HG03139 (cell line): ENCODE measurements at regions not wholly inside any gene's neighbourhood (a gene's known extent, or its start where the extent isn't known, plus 50 kb on each side); places are given as distances from the start of the nearest gene placed in this dataset.
"Not testable (repeated sequence)": the region's sequence is repeated elsewhere in the genome, so short reads cannot be mapped to it uniquely, and the experiment has no call there.

Experiments
- ATAC-seq: cut with Tn5 transposase; IDR thresholded peaks from one replicate; pipeline ENCODE4 v1.9.1; 2021; ENCODE audit not compliant: unreplicated experiment

DNA sequence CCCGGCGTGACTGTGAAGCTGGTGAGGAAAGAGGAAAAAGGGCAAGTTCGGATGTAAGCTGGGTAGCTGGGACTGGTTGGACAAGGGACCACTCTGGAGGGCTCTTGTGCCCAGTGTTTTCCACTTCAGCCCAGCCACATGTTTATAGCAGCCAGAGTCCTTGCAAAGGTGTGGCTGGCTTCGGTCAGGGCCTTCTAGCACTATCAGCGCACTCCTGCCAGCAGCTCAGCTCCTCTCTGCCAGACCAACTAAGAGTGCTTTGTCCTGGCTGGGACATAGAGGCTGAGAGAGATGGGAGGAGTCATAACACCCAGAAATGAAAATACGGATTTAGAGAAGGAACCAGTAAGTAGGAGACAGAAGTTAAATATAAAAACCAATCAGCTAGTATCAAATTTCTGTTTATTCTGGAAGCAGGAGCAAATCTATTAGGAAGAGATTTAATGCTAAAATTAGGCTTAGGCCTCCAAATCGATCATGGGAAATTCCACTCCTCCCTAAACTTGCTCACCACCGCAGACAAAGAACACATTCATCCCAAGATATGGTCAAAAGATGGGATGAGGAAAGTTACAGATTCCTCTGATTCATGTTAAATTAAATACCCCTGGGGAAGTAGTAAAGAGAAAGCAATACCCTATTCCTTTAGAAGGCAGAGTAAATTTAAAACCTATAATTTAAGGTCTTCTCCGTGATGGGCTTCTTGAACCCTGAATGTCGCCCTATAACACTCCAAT is 135.0 kb downstream of the RALA start:
- no peak for ATAC-seq

DNA sequence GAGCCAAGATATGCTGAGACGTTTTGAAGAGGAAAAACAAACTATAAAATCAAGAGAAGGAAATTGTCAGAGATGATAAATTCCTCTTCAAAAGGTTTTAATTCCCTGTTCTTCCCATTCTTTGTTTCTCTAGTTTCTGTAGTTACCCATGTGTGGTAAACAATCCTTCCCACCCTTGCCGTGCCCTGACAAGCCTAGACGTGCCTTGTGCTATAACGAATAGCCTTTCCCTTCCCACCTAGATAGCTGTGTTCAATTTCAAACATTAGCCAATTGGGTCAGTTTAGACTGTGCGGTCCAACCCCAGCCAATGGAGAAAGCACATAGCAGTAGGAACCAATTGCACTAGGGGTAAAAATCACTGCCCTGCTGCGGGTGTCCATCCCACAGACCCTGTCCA is 138.1 kb downstream of the RALA start:
- no peak for ATAC-seq

DNA sequence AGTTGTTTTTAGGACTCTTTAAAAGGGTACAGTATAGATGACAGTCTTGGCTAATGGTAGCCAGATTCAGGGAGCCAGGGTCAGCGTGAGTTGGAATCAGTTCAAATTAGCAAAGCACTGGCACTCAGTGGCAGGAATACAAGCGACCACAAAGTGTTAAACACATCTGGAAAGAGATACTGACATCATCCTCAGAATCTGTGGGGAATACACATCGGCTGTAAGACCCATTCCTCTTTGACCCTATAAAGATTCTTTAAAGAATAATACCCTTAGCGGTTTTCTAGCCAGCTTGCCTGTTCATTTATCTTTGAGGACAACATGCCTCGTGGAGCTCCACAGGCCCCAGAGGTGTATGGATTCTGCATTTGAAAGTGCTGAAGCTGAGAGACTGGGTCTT is 139.1 kb downstream of the RALA start:
- not testable (repeated sequence) for ATAC-seq

DNA sequence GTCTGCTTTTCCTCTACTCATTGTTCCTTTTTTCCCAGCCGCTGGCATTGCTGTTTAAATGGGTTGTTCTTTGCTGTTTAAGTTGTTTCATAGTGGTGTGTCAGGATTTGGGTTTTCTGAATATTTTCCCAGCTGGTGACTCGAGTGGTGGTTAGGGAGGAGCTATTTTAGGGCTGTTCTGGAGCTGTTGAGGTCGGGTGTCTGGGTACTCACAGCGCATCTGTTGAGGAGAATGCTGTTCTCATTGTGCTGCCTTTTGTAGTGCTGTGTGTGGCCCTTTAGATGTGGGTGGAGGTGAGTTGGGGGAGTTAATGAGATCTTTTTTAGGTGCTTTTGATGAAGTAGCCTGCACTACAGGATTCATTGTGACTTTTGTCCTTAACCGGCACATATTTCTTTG is 139.5 kb downstream of the RALA start:
- not testable (repeated sequence) for ATAC-seq

DNA sequence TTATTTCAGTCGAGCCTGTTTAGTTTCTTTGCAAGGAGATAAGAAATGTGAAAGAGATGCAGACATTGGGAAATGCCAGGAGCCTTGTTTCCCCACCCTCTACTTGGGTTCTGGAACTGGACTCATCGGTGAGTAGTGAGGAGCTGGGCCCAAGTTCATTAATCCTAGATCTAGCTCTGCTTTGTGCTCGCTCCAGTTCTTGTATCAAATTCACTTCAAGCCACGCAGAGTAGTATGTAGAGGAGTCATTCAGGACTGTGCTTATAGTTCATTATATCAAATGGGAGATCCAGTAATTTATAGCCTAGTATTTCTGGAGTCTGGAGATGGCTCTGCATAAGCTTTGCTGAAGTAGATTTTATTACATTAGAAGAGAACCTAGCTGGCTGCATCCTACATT is 142.5 kb downstream of the RALA start:
- ATAC-seq, result not testable (repeated sequence)

DNA sequence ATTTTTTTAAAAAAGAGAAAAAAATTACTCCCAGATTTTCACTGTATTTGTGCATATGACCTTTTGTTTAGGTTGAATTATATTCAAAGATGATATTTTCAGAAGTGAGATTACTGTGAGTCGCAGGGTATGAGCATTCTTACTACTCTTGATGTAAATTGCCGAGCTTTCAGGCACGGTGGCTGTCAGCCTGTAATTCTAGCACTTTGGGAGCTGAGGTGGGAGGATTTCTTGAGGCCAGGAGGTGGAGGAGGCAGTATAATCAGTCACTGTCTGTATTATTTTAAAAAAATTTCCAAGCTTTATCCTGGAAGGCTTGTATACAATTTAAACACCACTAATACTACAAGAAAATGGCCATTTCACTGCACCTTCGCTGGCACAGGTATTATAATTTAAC is 145.1 kb downstream of the RALA start:
- ATAC-seq, result not testable (repeated sequence)

DNA sequence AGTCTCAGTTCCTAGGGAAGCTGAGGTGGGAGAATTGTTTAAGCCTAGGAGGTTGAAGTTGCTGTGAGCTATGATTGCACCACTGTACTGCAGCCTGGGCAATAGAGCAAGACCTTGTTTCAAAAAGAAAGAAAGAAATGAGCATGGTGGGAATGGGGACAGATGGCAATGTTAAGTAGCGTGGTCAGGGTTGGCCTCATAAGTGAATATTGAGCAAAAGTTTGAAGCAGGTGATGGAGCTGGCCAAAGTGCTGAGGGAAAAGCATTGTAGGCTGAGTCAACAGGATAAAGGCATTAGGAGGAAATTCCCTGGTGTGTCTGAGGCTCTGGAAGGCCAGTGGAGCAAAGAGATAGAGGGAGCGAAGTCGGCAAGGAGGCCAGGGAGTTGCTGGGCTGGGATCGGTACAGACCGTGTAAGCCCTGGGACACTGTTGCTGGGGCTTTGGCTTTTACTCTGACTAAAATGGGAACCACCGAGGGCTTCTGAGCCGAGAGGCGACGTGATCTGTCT is 151.0 kb downstream of the RALA start:
- ATAC-seq, result not testable (repeated sequence)

DNA sequence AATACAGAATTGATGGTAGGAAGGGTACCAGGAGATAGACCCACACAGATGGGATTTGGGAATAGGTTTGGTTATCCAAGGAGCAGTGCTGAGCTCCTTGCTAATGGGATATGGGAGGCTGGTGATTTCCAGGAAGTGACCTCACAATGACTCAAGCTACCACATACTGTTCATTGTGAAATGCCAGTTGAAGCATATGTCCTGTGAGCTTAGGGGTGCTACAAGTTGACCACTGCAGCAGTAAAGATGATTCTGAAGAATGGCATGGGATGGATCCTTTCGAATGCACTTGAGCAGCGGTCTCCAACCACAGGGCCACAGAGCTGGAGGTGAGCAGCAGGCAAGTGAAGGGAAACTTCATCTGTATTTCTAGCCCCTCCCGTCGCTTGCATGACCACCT is 158.2 kb downstream of the RALA start:
- ATAC-seq, result not testable (repeated sequence)

DNA sequence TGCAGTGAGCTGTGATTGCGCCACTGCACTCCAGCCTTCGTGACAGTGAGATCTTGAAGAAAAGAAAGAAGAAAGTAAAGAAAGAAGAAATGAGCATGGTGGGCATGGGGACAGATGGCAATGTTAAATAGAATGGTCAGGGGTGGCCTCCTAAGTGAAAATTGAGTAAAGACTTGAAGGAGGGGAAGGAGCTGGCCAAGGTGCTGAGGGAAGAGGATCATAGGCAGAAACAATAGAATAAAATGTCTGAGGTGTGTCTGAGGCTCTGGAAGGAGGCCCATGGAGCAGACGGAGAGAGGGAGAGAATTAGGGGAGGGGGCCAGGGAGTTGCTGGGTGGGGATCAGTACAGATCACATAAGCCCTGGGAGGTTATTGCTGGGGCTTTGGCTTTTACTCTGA is 163.1 kb downstream of the RALA start:
- ATAC-seq, result not testable (repeated sequence)

DNA sequence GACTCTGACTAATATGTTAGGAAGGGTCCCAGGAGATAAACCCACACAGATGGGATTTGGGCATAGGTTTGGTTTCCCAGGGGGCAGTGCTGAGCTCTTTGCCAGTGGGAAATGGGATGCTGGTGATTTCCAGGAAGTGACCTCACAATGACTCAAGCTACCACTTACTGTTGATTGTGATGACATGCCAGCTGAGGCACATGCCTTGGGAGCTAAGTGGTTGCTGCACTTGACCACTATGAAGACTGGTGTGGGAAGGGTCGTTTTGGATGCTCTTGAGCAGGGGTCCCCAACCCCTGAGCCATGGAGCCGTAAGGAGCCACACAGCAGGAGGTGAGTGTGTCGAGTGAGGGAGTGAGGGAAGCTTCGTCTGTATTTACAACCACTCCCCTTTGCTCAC is 159.0 kb upstream of the CDK13 start:
- not testable (repeated sequence) for ATAC-seq

DNA sequence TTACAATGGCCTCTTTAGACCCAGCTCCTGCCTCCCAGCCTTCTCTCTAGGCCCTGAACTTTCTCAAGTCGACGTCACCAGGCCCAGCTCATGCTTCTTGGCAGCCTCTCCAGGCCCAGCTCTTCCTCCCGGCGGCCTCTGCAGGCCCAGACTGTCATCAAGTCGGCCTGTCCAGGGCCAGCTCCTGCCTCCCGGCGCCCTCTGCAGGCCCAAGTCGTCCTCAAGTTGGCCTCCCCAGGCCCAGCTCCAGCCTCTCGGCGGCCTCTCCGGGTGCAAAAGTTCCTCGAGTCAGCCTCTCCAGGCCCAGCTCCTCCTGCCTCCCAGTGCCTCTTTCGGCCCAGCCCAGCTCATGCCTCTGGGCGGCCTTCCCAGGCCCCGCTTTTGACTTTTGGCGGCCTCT is 158.1 kb upstream of the CDK13 start:
- ATAC-seq, result not testable (repeated sequence)

DNA sequence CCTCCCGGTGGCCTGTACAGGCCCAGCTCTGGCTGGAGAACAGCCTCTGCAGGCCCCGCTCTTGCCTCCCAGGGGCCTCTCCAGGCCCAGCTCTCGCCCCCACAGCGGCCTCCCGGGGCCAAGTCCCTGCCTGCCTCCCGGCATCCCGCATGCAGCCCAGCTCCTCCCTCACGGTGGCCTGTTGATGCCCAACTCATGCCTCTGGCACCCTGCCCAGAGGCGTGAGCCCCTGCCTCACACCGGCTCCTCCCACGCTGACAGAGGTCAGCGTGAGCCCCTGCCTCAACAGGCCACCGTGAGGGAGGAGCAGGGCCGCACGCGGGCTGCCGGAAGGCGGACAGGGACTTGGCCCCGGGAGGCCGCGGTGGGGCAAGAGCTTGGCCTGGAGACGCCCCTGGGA is 157.0 kb upstream of the CDK13 start:
- ATAC-seq, result not testable (repeated sequence)

DNA sequence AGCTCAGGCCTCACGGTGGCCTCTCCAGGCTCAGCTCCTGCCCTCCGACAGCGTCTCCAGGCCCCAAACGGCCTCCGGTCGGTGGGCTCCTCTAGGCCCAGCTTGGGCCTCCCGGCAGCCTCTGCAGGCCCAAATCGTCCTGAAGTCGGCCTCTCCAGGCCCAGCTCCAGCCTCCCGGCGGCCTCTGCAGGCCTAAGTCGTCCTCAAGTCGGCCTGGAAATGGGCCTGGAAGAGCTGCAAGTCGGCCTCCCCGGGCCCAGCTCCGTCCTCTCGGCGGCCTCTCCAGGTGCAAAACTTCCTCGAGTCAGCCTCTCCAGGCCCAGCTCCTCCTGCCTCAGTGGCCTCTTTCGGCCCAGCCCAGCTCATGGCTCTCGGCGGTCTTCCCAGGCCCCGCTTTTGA is 156.2 kb upstream of the CDK13 start:
- not testable (repeated sequence) for ATAC-seq

DNA sequence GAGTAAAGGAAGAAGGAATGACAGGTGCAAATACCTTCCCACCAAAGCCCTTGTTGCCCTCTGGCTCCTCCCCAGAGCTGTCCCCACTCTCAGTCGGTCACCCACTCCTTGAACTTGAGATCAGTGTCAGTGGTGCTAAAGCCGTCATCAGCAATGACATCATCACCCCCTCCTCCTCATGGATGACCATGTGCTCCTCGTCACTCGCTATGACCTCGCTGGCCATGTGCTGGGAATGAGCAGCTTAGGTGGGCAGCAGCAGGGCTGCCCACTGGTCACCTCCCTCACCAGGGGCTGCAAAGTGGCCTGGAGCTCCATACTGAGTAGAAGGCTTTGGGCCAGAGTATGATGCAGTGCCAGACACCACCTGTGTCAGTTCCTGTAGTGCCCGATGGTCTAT is 153.1 kb upstream of the CDK13 start:
- not testable (repeated sequence) for ATAC-seq

DNA sequence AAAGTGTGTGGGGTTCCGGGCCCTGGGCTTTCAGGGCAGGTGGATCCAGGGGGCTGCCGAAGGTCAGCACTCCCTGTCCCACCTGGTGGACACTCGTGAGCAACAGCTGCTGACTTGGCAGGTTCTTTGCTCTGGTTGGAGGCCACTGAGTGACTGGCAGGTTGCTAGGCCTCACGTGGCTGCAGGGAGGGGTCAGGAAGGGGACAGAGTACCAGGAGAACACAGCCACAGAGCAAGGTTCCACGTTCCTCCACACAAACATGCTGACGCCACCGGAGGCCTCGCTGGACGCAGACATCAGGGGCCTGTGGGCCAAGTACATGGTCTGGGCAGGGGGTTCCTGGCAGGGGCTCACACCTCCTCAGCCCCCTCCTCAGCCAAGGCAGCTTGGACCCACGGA is 152.0 kb upstream of the CDK13 start:
- ATAC-seq, result not testable (repeated sequence)

DNA sequence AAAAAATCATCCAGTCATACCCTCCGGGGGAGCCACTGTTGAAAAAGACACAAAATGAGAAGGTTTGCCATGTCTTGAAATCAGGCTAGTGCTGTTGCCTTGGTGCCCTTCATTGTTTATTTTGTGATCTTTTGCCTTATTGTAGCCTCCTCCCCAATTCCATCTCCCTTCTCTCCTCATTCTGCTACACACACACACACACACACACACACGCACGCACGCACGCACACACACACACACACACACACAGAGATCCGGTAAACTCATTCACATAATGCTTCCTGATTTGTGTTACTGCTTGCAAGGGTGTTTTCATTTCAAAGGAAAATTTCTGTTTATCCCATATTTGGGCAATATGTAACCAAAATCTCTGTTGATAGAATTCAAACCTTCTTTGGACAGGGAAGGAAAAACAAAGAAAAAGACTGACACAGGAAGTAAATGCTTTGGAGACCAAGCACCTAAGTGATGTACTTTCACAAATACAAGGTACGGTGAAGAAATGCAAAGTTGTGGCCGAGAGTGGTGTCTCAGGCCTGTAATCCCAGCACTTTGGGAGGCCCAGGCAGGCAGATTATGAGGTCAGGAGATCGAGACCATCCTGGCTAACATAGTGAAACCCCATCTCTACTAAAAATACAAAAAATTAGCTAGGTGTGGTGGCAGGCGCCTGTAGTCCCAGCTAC is 141.1 kb upstream of the CDK13 start:
- no peak for ATAC-seq

DNA sequence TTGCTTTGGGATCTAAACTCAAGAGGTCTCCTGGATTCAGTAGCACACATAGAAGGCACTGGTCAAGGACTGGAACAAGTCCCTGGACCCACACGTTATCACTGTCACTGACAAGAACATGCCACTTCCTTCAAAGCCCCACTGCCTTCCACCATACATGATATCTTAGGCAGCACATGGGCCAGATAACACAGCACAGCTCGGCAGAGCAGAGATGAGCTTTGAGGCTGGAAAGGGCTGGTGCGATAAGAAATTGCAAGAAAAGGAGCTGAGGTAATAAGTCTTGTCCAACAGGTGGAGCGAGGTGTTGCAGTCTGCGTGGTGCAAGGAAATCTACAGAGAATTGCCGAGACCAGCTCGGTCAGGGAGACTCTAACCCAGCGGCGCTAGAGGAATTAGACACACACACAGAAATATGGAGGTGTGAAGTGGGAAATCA is 139.8 kb upstream of the CDK13 start:
- ATAC-seq, result no peak

DNA sequence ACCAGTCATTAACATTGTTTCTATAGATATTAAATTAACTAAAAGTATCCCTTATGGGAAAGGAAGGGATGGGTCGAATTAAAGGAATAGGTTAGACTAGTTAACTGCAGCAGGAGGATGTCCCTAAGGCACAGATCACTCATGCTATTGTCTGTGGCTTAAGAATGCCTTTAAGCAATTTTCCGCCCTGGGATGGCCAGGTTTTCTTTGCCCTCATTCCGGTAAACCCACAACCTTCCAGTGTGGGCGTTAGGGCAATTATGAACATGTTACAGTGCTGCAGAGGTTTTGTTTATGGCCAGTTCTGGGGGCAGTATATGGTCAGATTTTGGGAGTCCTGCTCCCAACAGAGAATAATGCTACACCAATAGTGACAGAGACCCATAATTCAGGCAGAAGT is 139.3 kb upstream of the CDK13 start:
- ATAC-seq, result no peak

DNA sequence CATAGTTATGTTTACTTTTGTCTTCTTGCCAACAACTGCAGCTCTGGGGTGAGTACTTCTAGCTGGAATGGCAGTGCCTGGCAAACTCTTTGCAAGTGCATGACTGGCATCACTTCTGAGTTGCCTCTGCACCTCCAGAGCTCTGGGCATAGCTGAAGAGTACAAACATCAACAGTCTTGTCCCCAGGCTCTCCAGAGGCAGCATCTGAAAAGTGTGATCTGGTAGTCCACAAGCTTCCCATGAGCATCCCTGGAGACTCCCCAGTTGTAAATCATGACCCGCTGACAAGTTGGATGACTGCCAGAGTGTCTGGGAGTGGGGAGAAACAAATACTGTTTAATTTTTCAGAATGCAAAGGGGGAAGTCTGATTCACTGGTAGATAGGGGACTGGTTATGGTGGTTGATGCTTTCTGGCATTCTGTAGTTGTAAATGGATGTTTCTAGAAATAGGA is 138.9 kb upstream of the CDK13 start:
- ATAC-seq, result no peak

DNA sequence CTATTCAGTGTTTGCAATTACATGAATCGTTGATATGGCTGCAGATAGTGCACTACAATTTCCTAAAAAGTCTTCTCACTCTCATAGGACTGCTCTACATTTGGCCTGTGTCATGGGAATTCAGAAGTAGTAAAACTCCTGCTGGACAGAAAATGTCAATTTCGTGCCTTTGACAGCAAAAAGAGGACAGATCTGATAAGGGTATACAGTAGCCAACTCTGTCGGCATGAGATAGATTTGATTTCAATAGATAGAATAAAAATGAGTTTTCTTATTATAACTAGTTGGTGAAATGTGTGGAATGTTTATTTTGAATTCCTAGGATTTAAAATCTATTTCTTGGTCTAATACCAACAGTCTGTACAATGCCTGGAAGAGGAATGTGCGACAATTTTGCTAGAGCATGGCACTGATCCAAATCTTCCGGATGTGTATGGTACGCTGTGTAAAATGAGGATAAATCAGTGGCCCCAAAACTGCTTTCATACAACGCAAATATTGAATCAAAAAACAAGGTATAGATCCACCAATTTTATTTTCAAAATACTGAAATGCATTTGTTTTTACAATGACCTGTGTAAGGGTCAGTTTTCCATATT is 133.5 kb upstream of the CDK13 start:
- no peak for ATAC-seq

DNA sequence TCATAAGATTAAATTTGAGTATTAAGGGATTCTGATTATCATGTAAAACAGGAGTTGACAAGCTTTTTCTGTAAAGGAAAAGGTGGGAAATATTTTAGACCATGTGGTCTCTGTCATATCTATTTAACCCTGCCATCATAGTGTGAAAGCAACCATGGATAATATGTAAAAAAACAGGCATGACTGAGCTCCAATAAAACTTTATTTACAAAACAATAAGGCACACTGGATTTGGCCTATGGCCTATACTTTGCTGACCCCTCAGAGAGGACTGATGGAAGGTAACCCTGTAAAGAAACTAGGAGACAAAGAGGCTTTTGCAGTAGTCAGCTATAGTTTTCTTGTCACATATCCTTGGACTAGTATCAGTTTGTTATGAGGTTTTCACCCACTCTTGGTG is 130.5 kb upstream of the CDK13 start:
- no peak for ATAC-seq
